HT1080 (cell line): ENCODE measurements at regions not wholly inside any gene's neighbourhood (a gene's known extent, or its start where the extent isn't known, plus 50 kb on each side); places are given as distances from the start of the nearest gene placed in this dataset.

Experiments
- DNase-seq: peaks from one replicate; pipeline ENCODE4 v3.0.0-alpha.2; 2015; ENCODE audit warnings: low read depth

GRCh38 chr22:27517361-27518155 is 284.0 kb downstream of the MN1 start:
- DNase-seq = no peak

GRCh38 chr22:27518531-27519340 is 282.8 kb downstream of the MN1 start:
- DNase-seq = no peak

DNA sequence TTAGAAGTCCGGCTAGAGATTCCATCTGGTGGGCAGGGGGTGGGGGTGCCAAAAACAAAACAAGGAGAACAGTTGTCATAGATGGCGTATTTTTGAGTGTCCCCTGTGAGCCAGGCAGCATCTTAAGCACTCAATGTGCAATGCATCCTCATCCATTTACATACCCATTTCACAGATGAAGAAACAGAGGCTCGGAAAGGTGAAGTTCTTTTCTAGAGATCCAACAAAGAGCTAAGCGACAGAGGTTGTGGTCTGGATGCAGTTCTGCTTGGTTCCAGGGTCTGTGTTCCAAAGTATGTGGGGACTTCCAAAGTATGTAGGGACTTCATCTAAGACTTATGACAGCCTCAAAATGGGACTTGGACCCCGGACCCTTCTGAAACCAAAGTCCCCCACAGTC is 277.8 kb downstream of the MN1 start:
- no peak for DNase-seq

DNA sequence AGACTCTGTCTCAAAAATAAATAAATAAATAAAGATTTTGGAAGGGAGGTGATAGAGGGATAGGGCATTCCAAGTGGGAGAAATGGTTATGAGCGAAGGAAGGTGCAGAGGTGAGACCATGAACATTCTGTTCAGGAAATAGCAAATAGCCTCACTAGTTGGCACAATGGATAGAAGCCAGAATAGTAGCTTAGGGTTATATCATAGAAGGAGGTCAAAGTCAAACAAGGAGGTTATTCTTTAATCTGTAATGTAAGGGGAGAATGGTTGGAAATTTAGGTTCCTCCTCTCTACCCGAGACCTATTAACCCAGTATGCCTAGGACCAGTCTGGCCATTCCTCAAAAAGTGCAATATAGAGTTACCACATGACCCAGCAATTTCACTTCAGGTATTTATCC is 275.8 kb downstream of the MN1 start:
- no peak for DNase-seq

DNA sequence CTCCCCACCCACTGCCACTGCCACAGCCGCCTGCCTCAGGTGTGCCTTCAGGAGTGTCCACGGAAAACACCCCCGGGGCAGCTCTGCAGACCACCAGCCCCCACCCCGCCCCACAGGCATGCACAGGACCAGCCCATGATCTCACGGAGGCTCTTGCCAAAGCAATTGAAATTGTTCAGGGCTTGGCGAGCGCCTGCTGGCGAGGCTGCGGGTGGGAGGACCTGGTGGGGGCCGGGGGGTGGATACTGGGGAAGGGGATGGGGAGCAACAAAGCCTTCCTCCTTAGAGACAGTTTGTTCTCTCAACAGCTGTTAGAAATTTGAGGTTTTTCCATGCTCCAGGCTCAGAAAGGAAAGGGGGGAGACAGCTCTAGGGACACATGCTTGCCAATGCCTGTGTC is 274.7 kb downstream of the MN1 start:
- no peak for DNase-seq

DNA sequence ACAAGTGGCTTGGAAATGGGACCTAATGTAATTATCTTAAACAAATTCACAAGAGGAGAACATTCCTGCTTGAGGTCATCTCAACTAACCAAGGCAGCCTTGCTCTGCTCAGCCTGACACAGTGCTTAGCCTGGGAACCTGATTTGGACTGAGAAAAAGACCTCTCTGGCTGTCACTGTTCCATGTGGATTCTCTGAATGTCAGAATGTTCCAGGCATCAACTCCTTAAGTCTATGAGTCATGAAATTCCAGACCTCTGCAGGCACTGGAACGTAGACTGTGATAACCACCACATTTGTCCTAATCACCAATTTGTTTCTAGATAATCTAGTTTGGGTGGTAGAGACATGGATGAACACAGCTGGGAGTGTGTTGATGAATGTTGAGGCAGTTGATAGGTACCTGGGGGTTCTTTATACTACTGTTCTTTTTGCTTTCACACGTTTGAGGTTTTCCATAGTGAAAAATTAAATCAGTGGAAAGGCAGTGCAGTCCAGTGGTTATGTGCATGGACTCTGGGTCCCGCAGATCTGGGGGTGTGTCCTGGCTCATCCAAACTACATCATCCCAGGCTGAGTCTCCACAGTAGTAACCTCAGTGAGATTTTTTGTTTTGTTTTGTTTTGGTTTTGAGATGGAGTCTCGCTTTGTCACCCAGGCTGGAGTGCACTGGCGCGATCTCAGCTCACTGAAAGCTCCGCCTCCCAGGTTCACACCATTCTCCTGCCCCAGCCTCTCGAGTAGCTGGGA is 269.6 kb downstream of the MN1 start:
- peak; percentile 42 for DNase-seq

GRCh38 chr22:27533105-27533745 is 268.3 kb downstream of the MN1 start:
- no peak for DNase-seq

- no peak for DNase-seq
Observed at GRCh38 chr22:27534720-27535125, 266.8 kb downstream of the MN1 start.

GRCh38 chr22:27535452-27535851 is 266.1 kb downstream of the MN1 start:
- DNase-seq = no peak

- no peak for DNase-seq
Observed at GRCh38 chr22:27537501-27537900, 264.1 kb downstream of the MN1 start.

DNA sequence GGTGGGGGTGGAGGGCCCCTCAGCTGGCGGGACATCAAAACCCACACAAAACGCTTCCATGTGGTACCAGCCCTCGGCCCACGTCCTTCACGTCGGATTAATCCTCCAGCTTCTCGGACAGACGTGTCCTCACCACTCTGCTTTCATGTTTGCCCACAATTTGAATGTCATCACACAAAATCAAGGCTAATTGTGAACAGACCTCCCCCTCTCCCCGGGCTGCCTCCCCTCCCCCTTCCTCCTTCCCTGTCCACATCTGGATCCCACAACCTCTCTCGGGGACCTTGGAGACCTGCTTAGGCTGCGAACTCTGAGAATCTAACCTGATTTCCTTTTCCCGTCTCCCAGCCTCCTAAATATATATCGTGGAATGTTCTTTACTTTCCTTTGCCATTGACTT is 262.9 kb downstream of the MN1 start:
- DNase-seq = no peak

DNA sequence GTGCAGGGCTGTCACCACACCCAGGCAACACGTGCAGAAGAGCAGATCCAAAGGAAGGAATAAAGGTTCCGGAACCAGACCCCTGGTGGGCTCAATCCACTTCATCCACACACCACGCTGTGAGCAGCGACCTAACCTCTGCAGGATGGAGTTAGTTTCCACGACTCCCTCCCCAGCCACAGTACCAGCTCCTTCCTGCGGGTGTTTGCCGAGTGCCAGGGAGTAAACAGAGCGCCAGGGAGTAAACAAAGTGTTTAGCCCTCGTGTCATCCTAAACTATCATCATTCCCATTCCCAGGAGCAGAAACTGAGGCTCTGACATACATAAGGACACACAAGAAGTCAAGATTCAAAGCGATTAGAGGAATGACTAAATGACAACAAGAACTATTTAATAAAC is 261.3 kb downstream of the MN1 start:
- DNase-seq = no peak

DNA sequence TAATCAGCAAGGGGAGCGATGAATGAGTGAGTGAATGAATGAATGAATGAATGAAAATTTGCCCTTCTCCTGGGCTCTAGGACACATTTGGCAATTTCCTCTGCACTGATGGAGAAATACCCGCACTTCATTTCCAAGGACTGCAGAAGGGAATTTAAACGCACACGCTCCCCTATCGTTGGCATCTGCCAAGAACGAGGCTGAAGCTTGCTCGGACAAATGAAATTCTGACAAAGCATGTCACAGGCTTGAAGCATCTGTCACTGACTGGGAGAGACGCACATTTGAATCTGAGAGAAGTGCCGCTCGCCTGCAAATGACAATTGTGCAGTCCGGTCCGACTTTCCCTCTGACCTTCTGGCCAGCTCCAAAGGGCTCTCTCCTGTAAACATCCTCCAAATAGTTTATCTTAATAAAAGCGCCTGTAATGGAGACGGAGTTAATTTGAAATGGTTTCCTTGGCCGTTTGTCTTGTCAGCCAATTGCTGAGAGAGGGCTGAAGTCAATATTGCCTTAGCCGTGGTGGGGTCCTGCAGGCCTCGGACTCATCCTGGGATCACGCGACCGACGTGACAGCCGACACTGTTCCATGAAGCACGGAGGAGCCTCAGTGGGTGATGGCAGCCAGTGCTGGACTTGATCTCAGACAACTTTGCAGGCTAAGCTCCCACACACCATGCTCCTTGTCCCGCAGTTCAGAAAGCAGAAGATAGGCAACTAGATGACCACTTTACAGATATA is 260.7 kb downstream of the MN1 start:
- no peak for DNase-seq

GRCh38 chr22:27541836-27542235 is 259.7 kb downstream of the MN1 start:
- no peak for DNase-seq

- DNase-seq = no peak
Observed at GRCh38 chr22:27542602-27543001, 259.0 kb downstream of the MN1 start.

- no peak for DNase-seq
Observed at GRCh38 chr22:27543460-27543859, 258.1 kb downstream of the MN1 start.

- DNase-seq = no peak
Observed at GRCh38 chr22:27545085-27545484, 256.5 kb downstream of the MN1 start.

DNA sequence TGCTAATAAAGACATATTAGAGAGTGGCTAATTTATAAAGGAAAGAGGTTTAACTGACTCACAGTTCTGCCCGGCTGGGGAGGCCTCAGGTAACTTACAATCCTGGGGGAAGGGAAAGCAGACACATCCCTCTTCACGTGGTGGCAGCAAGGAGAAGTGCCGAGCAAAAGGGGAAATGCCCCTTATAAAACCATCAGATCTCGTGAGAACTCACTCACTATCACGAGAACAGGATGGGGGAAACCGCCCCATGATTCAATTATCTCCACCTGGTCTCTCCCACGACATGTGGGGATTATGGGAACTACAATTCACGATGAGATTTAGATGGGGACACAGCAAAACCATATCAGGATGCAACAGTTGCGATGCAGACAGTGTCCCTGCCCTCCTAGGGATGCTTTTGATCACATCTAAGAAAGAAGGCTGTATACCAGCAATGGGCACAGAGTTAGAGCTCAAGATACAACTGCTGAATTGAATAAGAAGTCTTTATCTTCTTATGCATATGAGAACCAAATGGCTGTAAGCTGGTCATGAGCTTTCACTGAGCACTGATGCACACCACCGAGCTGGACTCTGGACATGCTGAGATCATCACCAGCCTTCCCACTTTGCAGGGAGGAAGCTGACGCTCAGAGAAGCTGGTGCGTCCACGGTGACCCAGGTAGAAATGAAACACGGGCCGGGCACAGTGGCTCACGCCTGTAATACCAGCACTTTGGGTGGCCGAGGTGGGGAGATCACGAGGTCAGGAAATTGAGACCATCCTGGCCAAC is 255.2 kb downstream of the MN1 start:
- peak; percentile 21 for DNase-seq

GRCh38 chr22:27551402-27551801 is 250.2 kb downstream of the MN1 start:
- no peak for DNase-seq

- no peak for DNase-seq
Observed at GRCh38 chr22:27552176-27552575, 249.4 kb downstream of the MN1 start.
